Left ventricle myocardium inferior (tissue), 1 donor: ENCODE measurements at regions not wholly inside any gene's neighbourhood (a gene's known extent, or its start where the extent isn't known, plus 50 kb on each side); places are given as distances from the start of the nearest gene placed in this dataset.

Source experiments
- DNase-seq: peaks from one replicate; pipeline ENCODE4 v3.0.0-alpha.2; 2020
- H3K27ac ChIP-seq: fragments of 200-600 bp; replicated peaks from 2 replicates; pipeline ENCODE4 v1.8.0; 2021
- H3K27me3 ChIP-seq: fragments of 200-600 bp; 2 replicates; pipeline ENCODE4 v1.8.0; 2021; ENCODE audit warnings: low read depth
- H3K36me3 ChIP-seq: fragments of 200-600 bp; 2 replicates; pipeline ENCODE4 v1.8.0; 2021
- H3K4me1 ChIP-seq: fragments of 200-600 bp; 2 replicates; pipeline ENCODE4 v1.8.0; 2021
- H3K4me3 ChIP-seq: fragments of 200-600 bp; 2 replicates; pipeline ENCODE4 v1.8.0; 2021; ENCODE audit warnings: mild to moderate bottlenecking, moderate library complexity
- H3K9me3 ChIP-seq: fragments of 200-600 bp; replicated peaks from 2 replicates; pipeline ENCODE4 v1.8.0; 2021
- CTCF ChIP-seq: fragments of 200-600 bp; IDR thresholded peaks from 2 replicates; pipeline ENCODE4 v1.8.0; 2021; ENCODE audit warnings: antibody characterized with exemption, mild to moderate bottlenecking, borderline replicate concordance
- intact Hi-C: fragments of 100-400 bp; cut with micrococcal nuclease; formaldehyde crosslinking; loops from one replicate; pipeline ENCODE4 v1.11.0; 2022
- donor health status: DM: no; HTN: yes; CAD: no; lungs with severe emphysema.

DNA sequence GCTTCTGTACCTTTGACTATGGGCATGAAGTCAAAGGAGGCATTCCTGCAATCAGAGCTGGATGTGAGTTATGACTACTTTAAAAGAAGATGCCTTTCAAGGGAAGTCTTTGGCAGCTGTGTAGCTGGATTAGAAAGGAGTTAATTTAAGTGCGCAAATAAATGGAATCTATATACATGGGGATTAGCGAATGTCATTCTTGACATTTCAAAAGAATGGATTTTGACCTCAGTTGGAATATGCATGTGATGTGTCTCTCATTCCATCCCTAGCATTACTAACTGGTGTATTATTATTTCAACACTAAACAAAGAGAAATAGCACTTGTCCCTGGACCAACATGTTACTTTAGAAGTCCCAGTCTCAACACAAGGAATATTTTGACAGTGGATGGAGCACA lies 359.6 kb upstream of the SLC24A2 start:
- Histone ChIP-seq H3K4me1 (no peaks in the 10 kb centered on the region), H3K9me3 (no peaks in the 10 kb centered on the region), H3K27me3 (no peaks in the 10 kb centered on the region), H3K27ac (no peak overlapping the region), H3K36me3 (no peaks in the 10 kb centered on the region), H3K4me3 (no peak overlapping the region)
- intact Hi-C loops = no loop called here
- no peak for TF ChIP-seq CTCF
- DNase-seq = no peak

GRCh38 chr9:20144197-20144596 lies 355.4 kb upstream of the SLC24A2 start:
- no peak for TF ChIP-seq CTCF
- no peaks in the 10 kb centered on the region for H3K27me3 ChIP-seq
- H3K36me3 ChIP-seq = no peaks in the 10 kb centered on the region
- H3K9me3 ChIP-seq = no peaks in the 10 kb centered on the region
- no peak overlapping the region for H3K4me3 ChIP-seq
- intact Hi-C loops = no loop called here
- no peak for DNase-seq
- no peaks in the 10 kb centered on the region for H3K4me1 ChIP-seq
- no peak overlapping the region for H3K27ac ChIP-seq

GRCh38 chr9:20139763-20140290 lies 351.0 kb upstream of the SLC24A2 start:
- DNase-seq = no peak
- Histone ChIP-seq H3K36me3 (no peaks in the 10 kb centered on the region), H3K9me3 (no peaks in the 10 kb centered on the region), H3K4me1 (no peaks in the 10 kb centered on the region), H3K4me3 (no peak overlapping the region), H3K27me3 (no peaks in the 10 kb centered on the region), H3K27ac (no peak overlapping the region)
- TF ChIP-seq CTCF = no peak
- intact Hi-C loops = no loop called here

DNA sequence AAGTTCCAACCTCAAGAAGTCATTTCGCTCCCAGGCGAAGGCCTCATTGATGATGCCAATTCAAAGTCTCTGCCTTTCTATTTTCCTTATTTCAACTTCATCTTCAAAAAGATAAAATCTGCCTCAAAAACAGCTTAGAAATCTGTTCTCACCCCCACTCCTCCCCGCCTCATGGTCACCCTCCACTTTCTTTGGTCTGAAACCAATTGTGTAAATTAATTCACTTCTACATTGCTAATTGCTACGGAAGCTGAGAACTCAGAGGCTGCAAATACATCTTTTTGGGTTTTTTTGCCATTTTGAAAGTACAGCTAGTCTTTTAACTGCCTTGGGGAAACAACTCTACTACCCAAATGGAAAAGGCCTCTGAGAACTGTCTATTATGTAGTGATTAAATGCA lies 350.0 kb upstream of the SLC24A2 start:
- no peak for DNase-seq
- Histone ChIP-seq H3K27ac (no peak overlapping the region), H3K4me1 (no peaks in the 10 kb centered on the region), H3K9me3 (no peaks in the 10 kb centered on the region), H3K27me3 (no peaks in the 10 kb centered on the region), H3K36me3 (no peaks in the 10 kb centered on the region), H3K4me3 (no peak overlapping the region)
- intact Hi-C loops = no loop called here
- no peak for TF ChIP-seq CTCF

DNA sequence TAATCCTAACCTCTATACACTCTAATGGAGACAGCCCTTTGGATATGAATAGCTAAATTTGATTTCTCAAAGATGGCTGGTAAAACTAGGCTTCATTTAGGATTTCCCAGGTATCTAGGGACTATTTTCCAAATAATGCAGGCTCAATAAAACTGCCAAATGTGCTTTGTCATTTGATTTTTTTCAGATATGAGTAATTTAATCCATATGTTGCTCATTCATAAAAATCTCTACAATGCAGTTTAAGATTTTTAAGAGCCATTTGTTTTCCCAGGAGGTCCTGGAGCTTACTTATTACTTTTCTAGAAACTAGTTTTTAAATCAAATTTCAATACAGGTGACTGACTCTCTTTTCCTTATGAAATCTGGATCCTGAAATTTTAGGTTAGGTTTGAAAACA lies 349.3 kb upstream of the SLC24A2 start:
- intact Hi-C loops = no loop called here
- H3K9me3 ChIP-seq = no peaks in the 10 kb centered on the region
- no peak for DNase-seq
- no peaks in the 10 kb centered on the region for H3K4me1 ChIP-seq
- TF ChIP-seq CTCF = no peak
- no peaks in the 10 kb centered on the region for H3K27me3 ChIP-seq
- H3K36me3 ChIP-seq = no peaks in the 10 kb centered on the region
- no peak overlapping the region for H3K27ac ChIP-seq
- no peak overlapping the region for H3K4me3 ChIP-seq

GRCh38 chr9:20137425-20137824 lies 348.6 kb upstream of the SLC24A2 start:
- Histone ChIP-seq H3K27me3 (no peaks in the 10 kb centered on the region), H3K36me3 (no peaks in the 10 kb centered on the region), H3K9me3 (no peaks in the 10 kb centered on the region), H3K4me3 (no peak overlapping the region), H3K27ac (no peak overlapping the region), H3K4me1 (no peaks in the 10 kb centered on the region)
- no peak for TF ChIP-seq CTCF
- DNase-seq = no peak
- intact Hi-C loops = no loop called here
